Heart left ventricle (tissue), 16 donors: ENCODE measurements at regions not wholly inside any gene's neighbourhood (a gene's known extent, or its start where the extent isn't known, plus 50 kb on each side); places are given as distances from the start of the nearest gene placed in this dataset.
A peak's percentile ranks its signal among the peaks of the same experiment; 100 is the strongest.

Experiments used
- ATAC-seq, 4 donors: fragments of 200-7000 bp; cut with Tn5 transposase; one replicate each; pipeline ENCODE4 v1.9.1; 2020 to 2022; ENCODE audit warnings: moderate library complexity in 4 of 4, mild to moderate bottlenecking in 3 of 4, moderate number of reproducible peaks in 1 of 4
- DNase-seq, 5 donors: peaks; one replicate each; pipeline ENCODE4 v3.0.0-alpha.2; 2020
- H3K27ac ChIP-seq, 12 donors: fragments of 200-600 bp; sonication (generic) in 4 of 12; one replicate each; pipeline versions ENCODE4 v1.5.0 to v1.8.0; 2016 to 2022; ENCODE audit warnings: mild to moderate bottlenecking in 2 of 12
- H3K27me3 ChIP-seq, 9 donors: fragments of 200-600 bp; sonication (generic) in 2 of 9; one replicate each; pipeline versions ENCODE4 v1.5.1 to v1.8.0; 2016 to 2022; ENCODE audit warnings: mild to moderate bottlenecking in 3 of 9
- H3K36me3 ChIP-seq, 9 donors: fragments of 200-600 bp; sonication (generic) in 2 of 9; one replicate each; pipeline versions ENCODE4 v1.5.0 to v1.8.0; 2018 to 2022; ENCODE audit warnings: mild to moderate bottlenecking in 2 of 9
- H3K4me1 ChIP-seq, 12 donors: fragments of 200-600 bp; sonication (generic) in 4 of 12; one replicate each; pipeline versions ENCODE4 v1.5.0 to v1.8.0; 2016 to 2022; ENCODE audit warnings: mild to moderate bottlenecking in 3 of 12
- H3K4me3 ChIP-seq, 12 donors: fragments of 200-600 bp; sonication (generic) in 4 of 12; one replicate each; pipeline versions ENCODE4 v1.5.0 to v1.8.0; 2017 to 2022; ENCODE audit warnings: mild to moderate bottlenecking in 9 of 12, moderate library complexity in 4 of 12
- H3K9me3 ChIP-seq, 12 donors: fragments of 200-600 bp; sonication (generic) in 4 of 12; one replicate each; pipeline versions ENCODE4 v1.5.0 to v1.8.0; 2016 to 2022; ENCODE audit warnings: mild to moderate bottlenecking in 1 of 12
- POLR2A ChIP-seq, 2 donors: fragments of 450-650 bp; IDR thresholded peaks; one replicate each; pipeline ENCODE4 v1.6.1; 2017; ENCODE audit warnings: antibody characterized with exemption in 2 of 2, mild to moderate bottlenecking in 2 of 2, moderate library complexity in 2 of 2
- WGBS, 4 donors: extraction: QIAGEN DNeasy Blood & Tissue Kit in 2 of 4; methylation state at CpG; one replicate each; pipeline versions ENCODE4 v1.1.5 to v1.1.7; 2013 to 2018; 5-methylcytosine and 5-hydroxymethylcytosine counted together
- intact Hi-C, 10 donors: fragments of 100-400 bp; cut with DNase I; formaldehyde crosslinking; loops; one replicate each; pipeline versions ENCODE4 v1.11.1 to v1.14.2; 2022
- TF ChIP-seq, protein P1 (sequence below), 12 donors: fragments of 200-600 bp; sonication (generic) in 4 of 12; IDR thresholded peaks; one replicate each; pipeline versions ENCODE4 v1.5.0 to v1.8.0; 2018 to 2022; ENCODE audit warnings: antibody characterized with exemption in 12 of 12, mild to moderate bottlenecking in 5 of 12
- donor health status: ischemic (EF 13 %, LVEDD 7.1; RV severe dilation, severe dysfunction).
- donor health status: healthy with polysubstance abuse.
- donor health status: DM: no; HTN: yes; CAD: no.
- donor health status: DM: no; HTN: no; CAD: no.
- donor health status: ischemic (EF 25% LVEDD 6.9; RV normal size, moderate dysfunction).
- donor health status: ischemic (EF 25% LVEDD 5.7; RV mildly dilated, moderate dysfunction).
- donor health status: healthy.
- donor health status: DM: yes; HTN: yes; CAD: no.
- donor health status: ischemic (EF 35%, LVEDD 5.7; RV mildly dilated, moderate dysfunction).
- donor health status: nonischemic (EF 11% LVEDD 7.7; RV severe dilation, severe dysfunction).
- donor health status: DM: yes; HTN: yes; CAD: no.
- donor health status: PGD.
- donor health status: ischemic (EF 29% LVEDD 5.4; RV normal size, mild dysfunction).
- donor health status: nonischemic (EF 23%, LVEDD 6.1; RV moderate dilation, normal function).

DNA sequence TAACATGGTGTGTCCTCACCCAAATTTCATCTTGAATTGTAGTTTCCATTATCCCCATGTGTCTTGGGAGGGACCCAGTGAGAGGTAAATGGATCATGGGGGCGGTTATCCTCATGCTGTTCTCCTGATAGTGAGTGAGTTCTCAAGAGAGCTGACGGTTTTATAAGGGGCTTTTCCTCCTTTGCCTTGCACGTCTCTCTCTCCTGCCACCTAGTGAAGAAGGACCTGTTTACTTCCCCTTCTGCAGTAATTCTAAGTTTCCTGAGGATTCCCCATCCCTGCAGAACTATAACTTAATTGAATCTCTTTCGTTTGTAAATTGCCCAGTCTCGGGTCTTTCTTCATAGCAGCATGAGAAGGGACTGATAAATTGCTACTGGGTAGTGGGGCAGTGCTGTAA, 789.3 kb downstream of the FRK start:
- H3K4me1 ChIP-seq, result peaks cover 0 to 2% (median 0%) of the 10 kb centered on the region in 12 donors
- no peak for TF ChIP-seq POLR2A (IDR thresholded peaks at IDR 0.05)
- TF ChIP-seq, protein P1, sequence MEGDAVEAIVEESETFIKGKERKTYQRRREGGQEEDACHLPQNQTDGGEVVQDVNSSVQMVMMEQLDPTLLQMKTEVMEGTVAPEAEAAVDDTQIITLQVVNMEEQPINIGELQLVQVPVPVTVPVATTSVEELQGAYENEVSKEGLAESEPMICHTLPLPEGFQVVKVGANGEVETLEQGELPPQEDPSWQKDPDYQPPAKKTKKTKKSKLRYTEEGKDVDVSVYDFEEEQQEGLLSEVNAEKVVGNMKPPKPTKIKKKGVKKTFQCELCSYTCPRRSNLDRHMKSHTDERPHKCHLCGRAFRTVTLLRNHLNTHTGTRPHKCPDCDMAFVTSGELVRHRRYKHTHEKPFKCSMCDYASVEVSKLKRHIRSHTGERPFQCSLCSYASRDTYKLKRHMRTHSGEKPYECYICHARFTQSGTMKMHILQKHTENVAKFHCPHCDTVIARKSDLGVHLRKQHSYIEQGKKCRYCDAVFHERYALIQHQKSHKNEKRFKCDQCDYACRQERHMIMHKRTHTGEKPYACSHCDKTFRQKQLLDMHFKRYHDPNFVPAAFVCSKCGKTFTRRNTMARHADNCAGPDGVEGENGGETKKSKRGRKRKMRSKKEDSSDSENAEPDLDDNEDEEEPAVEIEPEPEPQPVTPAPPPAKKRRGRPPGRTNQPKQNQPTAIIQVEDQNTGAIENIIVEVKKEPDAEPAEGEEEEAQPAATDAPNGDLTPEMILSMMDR (IDR thresholded peaks at IDR 0.05), result no peak
- H3K27me3 ChIP-seq, result no peaks in the 10 kb centered on the region
- no peak for ATAC-seq
- 37 to 49% (median 41%) methylated on average over 5 of the region's 5 CpGs for WGBS, 4 donors
- no peaks in the 10 kb centered on the region for H3K9me3 ChIP-seq
- no peak overlapping the region for H3K4me3 ChIP-seq
- DNase-seq, result no peak
- intact Hi-C loops, result no loop called here
- no peaks in the 10 kb centered on the region for H3K36me3 ChIP-seq
- no peak overlapping the region for H3K27ac ChIP-seq

GRCh38 chr6:115270953-115271352, 789.7 kb downstream of the FRK start:
- DNase-seq (no peak), ATAC-seq (peak in 2 of 4 donors; percentile 33 to 36)
- H3K27ac ChIP-seq, result no peak overlapping the region
- no peak overlapping the region for H3K4me3 ChIP-seq
- no peak for TF ChIP-seq POLR2A (IDR thresholded peaks at IDR 0.05)
- TF ChIP-seq, protein P1 (IDR thresholded peaks at IDR 0.05), result no peak
- intact Hi-C loops, result no loop called here
- H3K4me1 ChIP-seq, result peaks cover 0 to 2% (median 0%) of the 10 kb centered on the region in 12 donors
- no peaks in the 10 kb centered on the region for H3K9me3 ChIP-seq
- no peaks in the 10 kb centered on the region for H3K36me3 ChIP-seq
- H3K27me3 ChIP-seq, result no peaks in the 10 kb centered on the region

DNA sequence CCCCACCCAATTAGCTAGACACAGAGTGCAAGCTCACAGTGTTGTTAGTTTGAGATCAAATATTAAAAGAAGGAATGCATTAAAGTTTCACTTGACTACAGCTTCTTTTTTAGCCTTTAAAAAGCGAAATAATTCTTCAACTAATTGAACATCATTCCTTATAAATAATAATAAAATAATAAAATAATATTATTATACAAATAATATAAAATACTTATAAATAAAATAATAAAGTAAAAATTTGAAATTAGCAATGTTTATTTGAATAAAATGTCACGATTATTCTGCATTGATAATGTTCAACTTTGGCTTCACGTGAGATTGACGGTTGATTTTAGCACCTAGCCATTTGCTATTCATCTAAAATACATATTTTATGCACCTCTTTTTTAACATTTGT, 819.3 kb downstream of the FRK start:
- Histone ChIP-seq H3K27ac (no peak overlapping the region), H3K27me3 (no peaks in the 10 kb centered on the region), H3K9me3 (peaks cover 0 to 21% (median 2%) of the 10 kb centered on the region in 12 donors), H3K4me1 (no peaks in the 10 kb centered on the region), H3K4me3 (no peak overlapping the region), H3K36me3 (no peaks in the 10 kb centered on the region)
- TF ChIP-seq, protein P1 (IDR thresholded peaks at IDR 0.05), result no peak
- no peak for TF ChIP-seq POLR2A (IDR thresholded peaks at IDR 0.05)
- WGBS, 4 donors, result 64 to 88% (median 75%) methylated on average over 4 of the region's 4 CpGs
- no peak for DNase-seq
- no peak for ATAC-seq
- intact Hi-C loops, result no loop called here

GRCh38 chr6:115221198-115221597, 839.5 kb downstream of the FRK start:
- intact Hi-C loops, result no loop called here

More at GRCh38 chr6:115221198-115221597, 839.5 kb downstream of the FRK start:
- ATAC-seq (no peak), DNase-seq (no peak)
- Histone ChIP-seq H3K4me1 (no peaks in the 10 kb centered on the region), H3K27ac (no peak overlapping the region), H3K4me3 (no peak overlapping the region), H3K9me3 (peaks cover 0 to 16% (median 0%) of the 10 kb centered on the region in 12 donors), H3K27me3 (no peaks in the 10 kb centered on the region), H3K36me3 (no peaks in the 10 kb centered on the region)
- WGBS, 4 donors, result 46 to 57% (median 53%) methylated on average over 1 of the region's 1 CpG
- TF ChIP-seq, protein P1 (IDR thresholded peaks at IDR 0.05), result no peak
- TF ChIP-seq POLR2A (IDR thresholded peaks at IDR 0.05), result no peak
